DOHH2 (cell line): ENCODE measurements at regions not wholly inside any gene's neighbourhood (a gene's known extent, or its start where the extent isn't known, plus 50 kb on each side); places are given as distances from the start of the nearest gene placed in this dataset.

Source experiments
- CTCF ChIP-seq: fragments of 200-600 bp; sonication (generic); IDR thresholded peaks from one replicate; pipeline ENCODE4 v1.5.1; 2014; ENCODE audit warnings: antibody characterized with exemption, mild to moderate bottlenecking, low read depth, low read length; ENCODE audit not compliant: poor library complexity, severe bottlenecking
- EZH2phosphoT487 ChIP-seq: fragments of 200-600 bp; sonication (generic); IDR thresholded peaks from 2 replicates; pipeline ENCODE4 v1.6.1; 2017; ENCODE audit warnings: borderline replicate concordance, mild to moderate bottlenecking, antibody characterized with exemption, low read length, moderate library complexity, mixed read lengths

DNA sequence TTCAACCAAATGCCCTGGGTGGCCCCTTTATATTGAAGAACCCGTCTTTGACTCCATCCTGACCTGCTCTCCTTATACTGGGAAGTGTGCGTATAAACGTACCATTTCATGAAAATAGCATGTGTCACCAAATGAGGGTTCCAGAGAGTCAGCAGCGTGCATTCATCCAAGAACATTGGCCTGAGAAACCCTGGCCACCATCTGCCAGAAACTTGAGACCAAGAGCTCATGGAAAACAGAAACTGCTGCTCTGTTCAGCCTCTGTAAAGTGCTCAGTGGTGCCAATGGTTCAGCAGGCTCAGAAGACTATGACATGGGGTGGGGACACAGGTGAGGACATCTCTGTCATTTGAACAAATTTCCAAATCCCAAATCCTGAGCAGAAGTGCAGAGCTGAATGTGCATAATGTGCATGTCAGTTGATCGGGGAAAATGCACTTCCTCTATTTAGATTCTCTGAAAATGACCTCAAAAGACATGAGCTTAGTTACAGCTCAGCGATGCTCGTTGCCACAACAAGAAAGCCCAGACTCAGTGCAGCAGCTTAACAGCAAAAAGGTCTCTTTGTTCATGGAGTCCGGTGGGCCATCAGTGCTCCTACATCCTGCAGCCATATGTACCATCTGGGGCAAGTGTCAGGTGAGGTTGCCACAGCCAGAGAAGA, 176.1 kb downstream of the ATPSCKMT start:
- TF ChIP-seq CTCF (no peak), EZH2phosphoT487 (no peak)
